IMR-90 (cell line): ENCODE measurements at regions not wholly inside any gene's neighbourhood (a gene's known extent, or its start where the extent isn't known, plus 50 kb on each side); places are given as distances from the start of the nearest gene placed in this dataset.

Experiments used
- ATAC-seq: fragments of 200-7000 bp; cut with Tn5 transposase; 2 replicates; pipeline ENCODE4 v1.9.1; 2020; ENCODE audit warnings: low read depth, mild to moderate bottlenecking, moderate library complexity
- BruUV-seq: library from RNA; stranded (reverse); fragments of 400-500 nt; replicated peaks from 2 replicates; lab custom pipeline; 2021; lab: Mats Ljungman, UMichigan
- CTCF ChIA-PET: fragments of 300-600 bp; formaldehyde crosslinking; extraction: SDS; loops from one replicate; lab custom pipeline; 2021; ENCODE audit warnings: antibody characterized with exemption; lab: Yijun Ruan, JAX
- POLR2A ChIA-PET: fragments of 300-600 bp; sonication (Branson Sonifier 250); formaldehyde crosslinking; loops from one replicate; lab custom pipeline; 2022; ENCODE audit warnings: antibody characterized with exemption; ENCODE audit not compliant: unreplicated experiment; lab: Charles Lee
- DNase-seq: peaks from one replicate; pipeline ENCODE4 v3.0.0; 2013
- H2AFZ ChIP-seq: replicated peaks from 2 replicates; pipeline ENCODE3; 2013; ENCODE audit warnings: low read length, mild to moderate bottlenecking; ENCODE audit not compliant: poor library complexity
- H2AK5ac ChIP-seq: 2 replicates; pipeline ENCODE4 v1.6.1; 2013; ENCODE audit warnings: low read depth, low read length, inconsistent platforms
- H2AK9ac ChIP-seq: replicated peaks from 2 replicates; pipeline ENCODE3; 2013; ENCODE audit warnings: mild to moderate bottlenecking, low read depth, low read length, moderate library complexity; ENCODE audit not compliant: poor library complexity
- H2BK120ac ChIP-seq: 2 replicates; pipeline ENCODE4 v1.6.1; 2013; ENCODE audit warnings: low read depth, low read length, inconsistent platforms
- H2BK15ac ChIP-seq: 3 replicates; pipeline ENCODE4 v1.6.1; 2013; ENCODE audit warnings: low read depth, low read length, inconsistent platforms
- H2BK20ac ChIP-seq: 2 replicates; pipeline ENCODE4 v1.6.1; 2013; ENCODE audit warnings: low read depth, mild to moderate bottlenecking, inconsistent platforms, low read length, moderate library complexity
- H2BK5ac ChIP-seq: 2 replicates; pipeline ENCODE4 v1.6.1; 2013; ENCODE audit warnings: mild to moderate bottlenecking, low read depth, low read length, inconsistent platforms; ENCODE audit not compliant: poor library complexity, severe bottlenecking
- H3K14ac ChIP-seq: replicated peaks from 2 replicates; pipeline ENCODE4 v1.6.1; 2013; ENCODE audit warnings: low read depth, low read length, inconsistent platforms
- H3K18ac ChIP-seq: 2 replicates; pipeline ENCODE4 v1.6.1; 2013; ENCODE audit warnings: low read depth, low read length, control low read depth
- H3K23ac ChIP-seq: 2 replicates; pipeline ENCODE4 v1.6.1; 2013; ENCODE audit warnings: low read depth, low read length, inconsistent platforms
- H3K27ac ChIP-seq: 2 replicates; pipeline ENCODE4 v1.5.1; 2013; ENCODE audit warnings: mild to moderate bottlenecking, control low read depth, low read length; ENCODE audit not compliant: insufficient read depth
- H3K27me3 ChIP-seq: 2 replicates; pipeline ENCODE4 v1.6.1; 2013; ENCODE audit warnings: low read length; ENCODE audit not compliant: control insufficient read depth, insufficient read depth
- H3K36me3 ChIP-seq: 2 replicates; pipeline ENCODE4 v1.6.1; 2013; ENCODE audit warnings: low read length, mixed read lengths; ENCODE audit not compliant: control insufficient read depth, insufficient read depth
- H3K4ac ChIP-seq: 2 replicates; pipeline ENCODE4 v1.6.1; 2013; ENCODE audit warnings: low read depth, low read length, inconsistent platforms
- H3K4me1 ChIP-seq: 2 replicates; pipeline ENCODE4 v1.6.1; 2013; ENCODE audit warnings: low read length, mixed read lengths; ENCODE audit not compliant: control insufficient read depth, insufficient read depth
- H3K4me2 ChIP-seq: 2 replicates; pipeline ENCODE4 v1.6.1; 2013; ENCODE audit warnings: low read depth, mild to moderate bottlenecking, control low read depth, low read length, moderate library complexity
- H3K4me3 ChIP-seq: 2 replicates; pipeline ENCODE4 v1.5.1; 2013; ENCODE audit warnings: low read depth, mild to moderate bottlenecking, control low read depth, low read length, moderate library complexity; ENCODE audit not compliant: insufficient read depth
- H3K56ac ChIP-seq: 2 replicates; pipeline ENCODE4 v1.6.1; 2013; ENCODE audit warnings: low read length, inconsistent platforms; ENCODE audit not compliant: insufficient read depth; ENCODE audit errors: extremely low read depth
- H3K79me1 ChIP-seq, 2 experiments: 2 replicates each; pipeline ENCODE4 v1.6.1; 2013; ENCODE audit warnings: low read length in 2 of 2, inconsistent platforms in 1 of 2, low read depth in 1 of 2
- H3K9ac ChIP-seq: 2 replicates; pipeline ENCODE4 v1.6.1; 2013; ENCODE audit warnings: low read depth, low read length, control low read depth
- H3K9me1 ChIP-seq: 2 replicates; pipeline ENCODE4 v1.6.1; 2013; ENCODE audit warnings: low read length, inconsistent platforms; ENCODE audit not compliant: insufficient read depth
- H3K9me3 ChIP-seq: 2 replicates; pipeline ENCODE4 v1.6.1; 2013; ENCODE audit warnings: low read length; ENCODE audit not compliant: control insufficient read depth, insufficient read depth
- H4K20me1 ChIP-seq: 2 replicates; pipeline ENCODE4 v1.6.1; 2013; ENCODE audit warnings: low read length, inconsistent platforms; ENCODE audit not compliant: insufficient read depth
- H4K5ac ChIP-seq: 2 replicates; pipeline ENCODE4 v1.6.1; 2013; ENCODE audit warnings: mild to moderate bottlenecking, low read depth, low read length, control low read depth
- H4K8ac ChIP-seq, 2 experiments: 2 replicates each; pipeline ENCODE4 v1.6.1; 2013; ENCODE audit warnings: low read depth in 2 of 2, low read length in 2 of 2, control low read depth in 1 of 2, inconsistent platforms in 1 of 2
- H4K91ac ChIP-seq: 2 replicates; pipeline ENCODE4 v1.6.1; 2013; ENCODE audit warnings: low read depth, low read length, inconsistent platforms; ENCODE audit not compliant: insufficient read depth
- BHLHE40 ChIP-seq: fragments of 150-350 bp; IDR thresholded peaks from 2 replicates; pipeline ENCODE4 v1.6.1; 2016; ENCODE audit warnings: mild to moderate bottlenecking, low read depth, low read length
- CEBPB ChIP-seq: IDR thresholded peaks from 2 replicates; pipeline ENCODE4 v1.6.1; 2012; ENCODE audit warnings: low read depth, low read length, improper control_type of control experiment
- CHD1 ChIP-seq: IDR thresholded peaks from 2 replicates; pipeline ENCODE4 v1.6.1; 2012; ENCODE audit warnings: low read depth, low read length, improper control_type of control experiment
- MXI1 ChIP-seq: IDR thresholded peaks from 2 replicates; pipeline ENCODE4 v1.6.1; 2012; ENCODE audit warnings: low read depth, mild to moderate bottlenecking, low read length, moderate library complexity, borderline replicate concordance
- NFE2L2 ChIP-seq: fragments of 150-350 bp; IDR thresholded peaks from 2 replicates; pipeline ENCODE4 v1.6.1; 2016; ENCODE audit warnings: low read depth, mild to moderate bottlenecking, low read length
- POLR2A ChIP-seq: IDR thresholded peaks from 2 replicates; pipeline ENCODE4 v1.6.1; 2012; ENCODE audit warnings: mild to moderate bottlenecking, low read depth, low read length
- RAD21 ChIP-seq: IDR thresholded peaks from 2 replicates; pipeline ENCODE4 v1.6.1; 2012; ENCODE audit warnings: low read length, improper control_type of control experiment
- RCOR1 ChIP-seq: IDR thresholded peaks from 2 replicates; pipeline ENCODE4 v1.6.1; 2012; ENCODE audit warnings: mild to moderate bottlenecking, low read length, improper control_type of control experiment; ENCODE audit not compliant: insufficient replicate concordance
- RFX5 ChIP-seq: IDR thresholded peaks from 2 replicates; pipeline ENCODE4 v1.8.0; 2012; ENCODE audit warnings: low read depth, mild to moderate bottlenecking, low read length, moderate library complexity
- SMC3 ChIP-seq: fragments of 150-350 bp; IDR thresholded peaks from 2 replicates; pipeline ENCODE4 v1.6.1; 2016; ENCODE audit warnings: low read depth, mild to moderate bottlenecking, antibody characterized with exemption, low read length, moderate library complexity
- WGBS, 2 experiments: methylation state at CpG; one replicate each; pipeline versions ENCODE4 v1.1.5 to v1.1.7; 2013; ENCODE audit warnings: missing lambda C conversion rate in 2 of 2; ENCODE audit not compliant: insufficient read length in 1 of 2; ENCODE audit errors: extremely low coverage in 2 of 2; 5-methylcytosine and 5-hydroxymethylcytosine counted together
- dilution Hi-C: fragments of 300-500 bp; cut with HindIII; formaldehyde crosslinking; loops from one replicate; pipeline ENCODE4 v1.14.3; 2018; ENCODE audit warnings: low sequenced_read_pairs; ENCODE audit not compliant: unreplicated experiment
- in situ Hi-C: fragments of 300-500 bp; cut with MboI; formaldehyde crosslinking; loops from 3 replicates; pipeline ENCODE4 v1.14.3; 2019; ENCODE audit warnings: low sequenced_read_pairs, inconsistent platforms, mixed read lengths
- intact Hi-C: fragments of 100-400 bp; cut with micrococcal nuclease; formaldehyde crosslinking; loops from 2 replicates; pipeline ENCODE4 v1.10.0; 2022

GRCh38 chr2:19697131-19697530, 204.7 kb downstream of the TTC32 start:
- H3K9ac ChIP-seq: no peak overlapping the region
- BruUV-seq: no TSS peak
- no peak overlapping the region for H3K23ac ChIP-seq
- dilution Hi-C loops (no loop called here), intact Hi-C loops (no loop called here), in situ Hi-C loops (no loop called here)
- H3K4me2 ChIP-seq: no peak overlapping the region
- H3K4me3 ChIP-seq: no peak overlapping the region
- no peak overlapping the region for H2BK20ac ChIP-seq
- 0% methylated on average over 1 of the region's 2 CpGs; no CpG with 5 or more reads in 1 of the 2 experiments for WGBS, 2 experiments
- no peak overlapping the region for H2AK5ac ChIP-seq
- no peaks in the 10 kb centered on the region for H4K20me1 ChIP-seq
- no peak overlapping the region for H4K8ac ChIP-seq
- no peak for DNase-seq
- no peak overlapping the region for H2AFZ ChIP-seq
- no peak overlapping the region for H2BK15ac ChIP-seq
- no peak overlapping the region for H3K14ac ChIP-seq
- H2BK120ac ChIP-seq: no peak overlapping the region
- TF ChIP-seq RAD21 (no peak), POLR2A (no peak), BHLHE40 (no peak), MXI1 (no peak), RFX5 (no peak), RCOR1 (no peak), SMC3 (no peak), NFE2L2 (no peak), CEBPB (no peak), CHD1 (no peak)
- H3K79me1 ChIP-seq: no peaks in the 10 kb centered on the region
- ATAC-seq: no peak
- H3K9me3 ChIP-seq: peaks cover 11% of the 10 kb centered on the region
- CTCF ChIA-PET: no interaction called here
- no peak overlapping the region for H3K4ac ChIP-seq
- no peaks in the 10 kb centered on the region for H3K36me3 ChIP-seq
- H3K9me1 ChIP-seq: no peaks in the 10 kb centered on the region
- no peak overlapping the region for H3K18ac ChIP-seq
- H3K27me3 ChIP-seq: peaks cover 11% of the 10 kb centered on the region
- H2AK9ac ChIP-seq: no peak overlapping the region
- H3K27ac ChIP-seq: no peak overlapping the region
- H3K56ac ChIP-seq: no peak overlapping the region
- H3K4me1 ChIP-seq: no peaks in the 10 kb centered on the region
- no peak overlapping the region for H2BK5ac ChIP-seq
- H4K91ac ChIP-seq: no peak overlapping the region
- POLR2A ChIA-PET: no interaction called here
- H4K5ac ChIP-seq: no peak overlapping the region
